ENCODE measurements at regions not wholly inside any gene's neighbourhood (a gene's known extent, or its start where the extent isn't known, plus 50 kb on each side); places are given as distances from the start of the nearest gene placed in this dataset.
A peak's percentile ranks its signal among the peaks of the same experiment; 100 is the strongest.
"Not testable (repeated sequence)": the region's sequence is repeated elsewhere in the genome, so short reads cannot be mapped to it uniquely, and the experiment has no call there.

GRCh38 chr7:96562966-96563365 is 146.7 kb downstream of the SEM1 start:
- no peak overlapping the region for H3K27ac ChIP-seq
- H3K4me2 ChIP-seq = no peak overlapping the region
- H3K9me3 ChIP-seq (replicated peaks in 1 of 11) = no peaks in the 10 kb centered on the region
- no peak overlapping the region for H3K9ac ChIP-seq
- no peak for TF ChIP-seq Cebpa-rat (IDR thresholded peaks at IDR 0.05)
- no peaks in the 10 kb centered on the region for H3K27me3 ChIP-seq
- no peaks in the 10 kb centered on the region for H3K4me1 ChIP-seq
- no peaks in the 10 kb centered on the region for H4K20me1 ChIP-seq
- H3K36me3 ChIP-seq = no peaks in the 10 kb centered on the region
- H3K4me3 ChIP-seq = no peak overlapping the region

GRCh38 chr7:96562458-96562857 is 147.2 kb downstream of the SEM1 start:
- Histone ChIP-seq H3K4me2 (no peak overlapping the region), H3K27ac (no peak overlapping the region), H3K4me1 (no peaks in the 10 kb centered on the region), H3K9me3 (replicated peaks in 1 of 11) (no peaks in the 10 kb centered on the region), H4K20me1 (no peaks in the 10 kb centered on the region), H3K9ac (no peak overlapping the region), H3K36me3 (no peaks in the 10 kb centered on the region), H3K4me3 (no peak overlapping the region), H3K27me3 (no peaks in the 10 kb centered on the region)
- TF ChIP-seq Cebpa-rat (IDR thresholded peaks at IDR 0.05) = no peak

- H3K9me3 ChIP-seq (replicated peaks in 1 of 11) = no peaks in the 10 kb centered on the region
- no peaks in the 10 kb centered on the region for H3K27me3 ChIP-seq
- no peaks in the 10 kb centered on the region for H3K4me1 ChIP-seq
- H4K20me1 ChIP-seq = no peaks in the 10 kb centered on the region
- H3K4me2 ChIP-seq = no peak overlapping the region
- no peaks in the 10 kb centered on the region for H3K36me3 ChIP-seq
- H3K27ac ChIP-seq = no peak overlapping the region
- no peak overlapping the region for H3K4me3 ChIP-seq
- H3K9ac ChIP-seq = no peak overlapping the region
- no peak for TF ChIP-seq Cebpa-rat (IDR thresholded peaks at IDR 0.05)
These were observed 147.8 kb downstream of the SEM1 start for GRCh38 chr7:96561892-96562291.

GRCh38 chr7:96558530-96558929 is 151.1 kb downstream of the SEM1 start:
- Histone ChIP-seq H3K9me3 (replicated peaks in 1 of 11) (no peaks in the 10 kb centered on the region), H3K4me1 (no peaks in the 10 kb centered on the region), H4K20me1 (no peaks in the 10 kb centered on the region), H3K9ac (no peak overlapping the region), H3K4me3 (no peak overlapping the region), H3K27ac (no peak overlapping the region), H3K4me2 (no peak overlapping the region), H3K27me3 (no peaks in the 10 kb centered on the region), H3K36me3 (no peaks in the 10 kb centered on the region)
- TF ChIP-seq Cebpa-rat (IDR thresholded peaks at IDR 0.05) = no peak

DNA sequence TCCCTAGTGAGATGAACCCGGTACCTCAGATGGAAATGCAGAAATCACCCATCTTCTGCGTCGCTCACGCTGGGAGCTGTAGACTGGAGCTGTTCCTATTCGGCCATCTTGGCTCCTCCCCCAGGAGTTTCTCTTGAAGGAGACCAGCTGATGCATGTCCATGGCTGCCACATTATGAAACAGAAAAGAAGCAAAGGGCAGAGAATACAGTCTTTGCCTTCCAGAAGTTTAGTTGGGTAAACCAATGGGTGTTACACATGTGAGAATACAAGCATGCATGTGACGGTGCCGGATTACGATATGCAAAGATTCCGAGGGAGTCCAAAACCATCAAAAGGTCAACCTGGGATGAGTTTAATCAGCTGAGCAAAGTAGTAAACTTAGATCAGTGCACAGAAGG is 151.6 kb downstream of the SEM1 start:
- no peaks in the 10 kb centered on the region for H3K4me1 ChIP-seq
- H3K36me3 ChIP-seq = no peaks in the 10 kb centered on the region
- H3K4me2 ChIP-seq = no peak overlapping the region
- no peaks in the 10 kb centered on the region for H4K20me1 ChIP-seq
- H3K9ac ChIP-seq = no peak overlapping the region
- no peaks in the 10 kb centered on the region for H3K9me3 ChIP-seq (replicated peaks in 1 of 11)
- no peak for TF ChIP-seq Cebpa-rat (IDR thresholded peaks at IDR 0.05)
- H3K4me3 ChIP-seq = no peak overlapping the region
- no peaks in the 10 kb centered on the region for H3K27me3 ChIP-seq
- no peak overlapping the region for H3K27ac ChIP-seq

GRCh38 chr7:96557598-96557997 is 152.0 kb downstream of the SEM1 start:
- not testable (repeated sequence) for H3K4me2 ChIP-seq; H3K9me3 ChIP-seq (replicated peaks in 1 of 11); H4K20me1 ChIP-seq; H3K36me3 ChIP-seq; H3K27me3 ChIP-seq; H3K4me1 ChIP-seq; H3K9ac ChIP-seq; H3K27ac ChIP-seq; H3K4me3 ChIP-seq

- no peaks in the 10 kb centered on the region for H3K4me1 ChIP-seq
- H3K9me3 ChIP-seq (replicated peaks in 1 of 11) = no peaks in the 10 kb centered on the region
- TF ChIP-seq Cebpa-rat (IDR thresholded peaks at IDR 0.05) = no peak
- no peak overlapping the region for H3K27ac ChIP-seq
- H3K9ac ChIP-seq = no peak overlapping the region
- H3K27me3 ChIP-seq = no peaks in the 10 kb centered on the region
- no peaks in the 10 kb centered on the region for H4K20me1 ChIP-seq
- H3K4me3 ChIP-seq = no peak overlapping the region
- no peaks in the 10 kb centered on the region for H3K36me3 ChIP-seq
- H3K4me2 ChIP-seq = no peak overlapping the region
These were observed 161.0 kb downstream of the SEM1 start for GRCh38 chr7:96548664-96549063.

DNA sequence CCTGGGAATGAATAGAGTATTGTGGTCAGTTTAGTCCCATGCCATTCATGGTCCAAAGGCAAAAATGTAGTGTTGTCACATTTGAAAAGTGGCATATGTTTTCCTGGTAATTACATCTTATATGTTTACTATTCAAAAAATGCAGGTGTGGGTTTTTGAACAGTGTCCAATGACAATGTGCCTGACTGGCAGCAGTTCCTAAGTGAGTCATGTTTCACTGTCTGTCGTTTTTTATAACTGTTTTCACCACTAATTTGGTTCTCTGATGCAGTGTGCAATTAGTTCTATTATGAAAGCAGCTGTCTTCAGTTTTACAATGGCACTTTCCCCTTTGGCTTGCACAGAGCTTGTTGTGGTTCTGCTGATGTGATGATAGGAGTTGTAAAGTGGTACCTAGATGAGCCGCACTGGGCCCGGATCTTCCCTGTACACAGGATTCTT is 162.3 kb downstream of the SEM1 start:
- Histone ChIP-seq H3K9ac (no peak overlapping the region), H4K20me1 (no peaks in the 10 kb centered on the region), H3K36me3 (no peaks in the 10 kb centered on the region), H3K27ac (no peak overlapping the region), H3K9me3 (replicated peaks in 1 of 11) (no peaks in the 10 kb centered on the region), H3K27me3 (no peaks in the 10 kb centered on the region), H3K4me2 (no peak overlapping the region), H3K4me1 (no peaks in the 10 kb centered on the region), H3K4me3 (no peak overlapping the region)
- TF ChIP-seq Cebpa-rat (IDR thresholded peaks at IDR 0.05) = no peak

DNA sequence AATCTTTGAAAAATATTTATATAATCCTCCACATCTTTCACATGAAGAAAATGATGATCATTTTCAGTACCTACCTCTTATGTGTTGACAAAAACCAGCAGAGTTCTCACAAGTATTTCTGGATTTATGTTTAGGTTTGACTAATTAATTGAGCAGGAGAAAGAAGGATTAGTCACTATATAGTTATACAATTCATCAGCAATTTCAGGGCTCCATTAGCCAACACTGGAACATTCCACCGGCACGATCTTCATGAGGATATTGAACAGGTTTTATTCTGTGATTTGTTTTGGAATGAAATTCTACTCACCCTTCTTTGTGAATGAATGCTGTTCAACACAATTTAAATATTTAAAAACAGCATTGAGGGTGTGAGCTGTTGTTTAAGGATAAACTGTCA is 163.2 kb downstream of the SEM1 start:
- no peak for TF ChIP-seq Cebpa-rat (IDR thresholded peaks at IDR 0.05)
- no peak overlapping the region for H3K27ac ChIP-seq
- H3K9ac ChIP-seq = no peak overlapping the region
- H3K27me3 ChIP-seq = no peaks in the 10 kb centered on the region
- peaks cover 0 to 6% (median 4%) of the 10 kb centered on the region in 10 experiments; a peak in 14 of 20 replicates for H3K4me1 ChIP-seq
- H3K9me3 ChIP-seq (replicated peaks in 1 of 11) = no peaks in the 10 kb centered on the region
- H3K4me3 ChIP-seq = no peak overlapping the region
- H4K20me1 ChIP-seq = no peaks in the 10 kb centered on the region
- H3K36me3 ChIP-seq = no peaks in the 10 kb centered on the region
- H3K4me2 ChIP-seq = no peak overlapping the region

DNA sequence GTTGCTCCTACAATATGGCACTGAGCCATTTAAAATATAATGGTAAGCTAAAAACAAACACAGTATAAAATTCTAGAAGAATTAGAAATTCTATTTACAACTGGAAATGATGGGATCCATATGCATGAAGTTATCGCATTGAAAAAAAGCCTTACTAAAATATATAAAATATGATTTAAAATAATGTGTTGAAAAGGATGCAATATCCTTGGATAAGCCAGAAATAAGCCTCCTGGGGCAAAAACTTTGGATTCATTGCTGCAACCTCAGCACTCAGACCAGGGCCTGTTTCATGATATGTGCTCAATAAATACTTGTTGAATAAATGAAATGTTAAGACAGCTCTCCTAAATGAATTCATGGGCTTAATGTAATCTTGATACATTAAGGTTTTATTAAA is 170.2 kb downstream of the SEM1 start:
- no peaks in the 10 kb centered on the region for H3K9me3 ChIP-seq (replicated peaks in 1 of 11)
- H3K9ac ChIP-seq = no peak overlapping the region

More for the DNA sequence above, 170.2 kb downstream of the SEM1 start:
- Histone ChIP-seq H3K4me2 (peak overlapping the region in 3 of 11 experiments; percentile 32 to 54 (median 50); a peak in 7 of 22 replicates), H4K20me1 (no peaks in the 10 kb centered on the region), H3K4me1 (peaks cover 21 to 38% (median 26%) of the 10 kb centered on the region in 10 experiments), H3K4me3 (no peak overlapping the region), H3K27me3 (no peaks in the 10 kb centered on the region), H3K36me3 (no peaks in the 10 kb centered on the region), H3K27ac (peak overlapping the region in 2 of 11 experiments; percentile 30 to 74; a peak in 6 of 22 replicates)
- TF ChIP-seq Cebpa-rat (IDR thresholded peaks at IDR 0.05) = no peak
